ENCODE measurements at regions not wholly inside any gene's neighbourhood (a gene's known extent, or its start where the extent isn't known, plus 50 kb on each side); places are given as distances from the start of the nearest gene placed in this dataset.

- in situ Hi-C loops (cut with MboI; ENCODE audit: low pct_ligation_motif_present in 1 of 4, low pct_unique_long_range_greater_than_20kb in 1 of 4, low sequenced_read_pairs in 3 of 4) = loop anchor here in 3 of 4 donors (10.0 to 25.0 kb wide), 2 partner anchors 195 to 292 kb away; no protein-coding TSS in a partner anchor
- no peak for DNase-seq
Measured at GRCh38 chr7:31442626-31443025, 71.3 kb upstream of the ITPRID1 start.

GRCh38 chr7:31443457-31443856, 70.4 kb upstream of the ITPRID1 start:
- Histone ChIP-seq H3K27me3 (no peaks in the 10 kb centered on the region), H3K4me1 (peaks cover 0 to 10% (median 3%) of the 10 kb centered on the region in 4 donors), H3K9me3 (no peaks in the 10 kb centered on the region), H3K27ac (no peak overlapping the region), H3K36me3 (no peaks in the 10 kb centered on the region), H3K4me3 (no peak overlapping the region)
- WGBS, 2 donors (ENCODE audit: low coverage in 1 of 2) = 0% methylated on average over 1 of the region's 1 CpG
- TF ChIP-seq CTCF (IDR thresholded peaks at IDR 0.05) (peak; percentile 65 to 79 (median 72)), EP300 (IDR thresholded peaks at IDR 0.05; ENCODE audit: low read depth) (no peak), POLR2A (IDR thresholded peaks at IDR 0.05) (no peak)
- intact Hi-C loops (cut with DNase I; ENCODE audit: low total_unique reads) (no loop called here), in situ Hi-C loops (cut with MboI; ENCODE audit: low pct_ligation_motif_present in 1 of 4, low pct_unique_long_range_greater_than_20kb in 1 of 4, low sequenced_read_pairs in 3 of 4) (loop anchor here in 3 of 4 donors (10.0 to 25.0 kb wide), 2 partner anchors 194 to 291 kb away; no protein-coding TSS in a partner anchor)
- no peak for DNase-seq

More at GRCh38 chr7:31442626-31443025, 71.3 kb upstream of the ITPRID1 start:
- 27 to 34% methylated on average over 3 to 4 of the region's 4 CpGs for WGBS, 2 donors (ENCODE audit: low coverage in 1 of 2)
- TF ChIP-seq POLR2AphosphoS5 (IDR thresholded peaks at IDR 0.05) (no peak), POLR2A (IDR thresholded peaks at IDR 0.05) (no peak), CTCF (IDR thresholded peaks at IDR 0.05) (no peak), EP300 (IDR thresholded peaks at IDR 0.05; ENCODE audit: low read depth) (no peak)
- intact Hi-C loops (cut with DNase I; ENCODE audit: low total_unique reads) = no loop called here
- no peak overlapping the region for H3K27ac ChIP-seq
- no peaks in the 10 kb centered on the region for H3K9me3 ChIP-seq
- H3K27me3 ChIP-seq = no peaks in the 10 kb centered on the region
- no peak overlapping the region for H3K4me3 ChIP-seq
- H3K4me1 ChIP-seq = peaks cover 0 to 10% (median 3%) of the 10 kb centered on the region in 4 donors
- no peaks in the 10 kb centered on the region for H3K36me3 ChIP-seq

GRCh38 chr7:31444196-31444595, 69.7 kb upstream of the ITPRID1 start:
- no peak overlapping the region for H3K27ac ChIP-seq
- H3K27me3 ChIP-seq = no peaks in the 10 kb centered on the region
- WGBS, 2 donors (ENCODE audit: low coverage in 1 of 2) = 35 to 59% methylated on average over 2 of the region's 2 CpGs
- peaks cover 0 to 10% (median 3%) of the 10 kb centered on the region in 4 donors for H3K4me1 ChIP-seq
- no peak for TF ChIP-seq POLR2A (IDR thresholded peaks at IDR 0.05)
- no peak for TF ChIP-seq POLR2AphosphoS5 (IDR thresholded peaks at IDR 0.05)
- TF ChIP-seq EP300 (IDR thresholded peaks at IDR 0.05; ENCODE audit: low read depth) = no peak
- TF ChIP-seq CTCF (IDR thresholded peaks at IDR 0.05) = no peak
- no peak overlapping the region for H3K4me3 ChIP-seq
- no peaks in the 10 kb centered on the region for H3K9me3 ChIP-seq
- in situ Hi-C loops (cut with MboI; ENCODE audit: low pct_ligation_motif_present in 1 of 4, low pct_unique_long_range_greater_than_20kb in 1 of 4, low sequenced_read_pairs in 3 of 4) = loop anchor here in 3 of 4 donors (10.0 to 25.0 kb wide), 2 partner anchors 193 to 291 kb away; no protein-coding TSS in a partner anchor
- no peak for DNase-seq
- no peaks in the 10 kb centered on the region for H3K36me3 ChIP-seq
- intact Hi-C loops (cut with DNase I; ENCODE audit: low total_unique reads) = no loop called here

DNA sequence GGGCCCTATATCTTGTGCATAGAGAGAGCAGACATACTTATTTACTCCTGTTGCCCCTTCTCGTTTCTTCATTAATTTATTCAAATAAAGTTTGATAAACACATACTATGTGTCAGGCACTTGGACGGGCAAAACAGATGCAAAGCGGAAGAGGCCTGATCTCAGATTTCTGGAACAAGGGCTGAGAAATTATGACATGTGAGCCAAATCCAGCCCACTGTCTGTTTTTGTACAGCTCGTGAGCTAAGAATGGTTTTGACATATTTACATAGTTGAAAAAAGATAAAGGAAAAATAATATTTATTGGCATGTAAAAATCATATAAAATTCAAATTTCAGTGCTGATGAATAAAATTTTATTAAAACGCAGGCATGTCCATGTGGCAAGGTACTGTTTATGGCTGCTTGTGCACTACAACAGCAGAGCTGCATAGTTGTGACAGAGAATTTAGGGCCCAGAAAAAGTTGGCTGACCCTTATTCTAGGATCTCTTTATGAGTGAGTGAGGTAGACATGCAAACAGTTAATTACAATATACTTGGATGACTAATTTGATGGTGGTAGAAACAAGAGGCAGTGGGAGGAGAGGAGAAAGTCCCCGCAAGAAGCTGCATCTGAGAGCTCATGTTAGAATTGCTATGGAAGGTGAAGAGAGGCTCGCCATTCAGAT, 68.1 kb upstream of the ITPRID1 start:
- peaks cover 0 to 10% (median 3%) of the 10 kb centered on the region in 4 donors for H3K4me1 ChIP-seq
- TF ChIP-seq POLR2AphosphoS5 (IDR thresholded peaks at IDR 0.05) (no peak), POLR2A (IDR thresholded peaks at IDR 0.05) (no peak), EP300 (IDR thresholded peaks at IDR 0.05; ENCODE audit: low read depth) (no peak), CTCF (IDR thresholded peaks at IDR 0.05) (no peak)
- no peaks in the 10 kb centered on the region for H3K9me3 ChIP-seq
- H3K4me3 ChIP-seq = no peak overlapping the region
- intact Hi-C loops (cut with DNase I; ENCODE audit: low total_unique reads) = no loop called here
- no peak overlapping the region for H3K27ac ChIP-seq
- H3K36me3 ChIP-seq = no peaks in the 10 kb centered on the region
- in situ Hi-C loops (cut with MboI; ENCODE audit: low pct_ligation_motif_present in 1 of 4, low pct_unique_long_range_greater_than_20kb in 1 of 4, low sequenced_read_pairs in 3 of 4) = loop anchor here in 3 of 4 donors (10.0 to 25.0 kb wide), 2 partner anchors 191 to 289 kb away; no protein-coding TSS in a partner anchor
- 71 to 80% methylated on average over 5 to 7 of the region's 7 CpGs for WGBS, 2 donors (ENCODE audit: low coverage in 1 of 2)
- no peak for DNase-seq
- no peaks in the 10 kb centered on the region for H3K27me3 ChIP-seq

Data from transverse colon (tissue), 4 donors.